Fibroblast of villous mesenchyme (primary cell): ENCODE measurements at regions not wholly inside any gene's neighbourhood (a gene's known extent, or its start where the extent isn't known, plus 50 kb on each side); places are given as distances from the start of the nearest gene placed in this dataset.

Experiments
- DNase-seq: peaks from one replicate; pipeline ENCODE4 v3.0.0-alpha.2; 2010; ENCODE audit warnings: low read depth
- H3K4me3 ChIP-seq: 2 replicates; pipeline ENCODE4 v1.5.1; 2011; ENCODE audit warnings: low read depth, mild to moderate bottlenecking, low read length
- CTCF ChIP-seq: IDR thresholded peaks from 2 replicates; pipeline ENCODE4 v1.5.1; 2012; ENCODE audit warnings: low read depth, mild to moderate bottlenecking, low read length; ENCODE audit not compliant: insufficient read depth

- DNase-seq: no peak
- TF ChIP-seq CTCF: no peak
- H3K4me3 ChIP-seq: no peak overlapping the region
Observed at GRCh38 chr15:31248951-31249350, 77.7 kb upstream of the KLF13 start.

GRCh38 chr15:31250033-31250432 lies 76.6 kb upstream of the KLF13 start:
- H3K4me3 ChIP-seq: no peak overlapping the region
- TF ChIP-seq CTCF: no peak

GRCh38 chr15:31251165-31251564 lies 75.5 kb upstream of the KLF13 start:
- H3K4me3 ChIP-seq: no peak overlapping the region
- no peak for DNase-seq
- TF ChIP-seq CTCF: no peak

More at GRCh38 chr15:31250033-31250432, 76.6 kb upstream of the KLF13 start:
- DNase-seq: no peak

GRCh38 chr15:31252171-31252785 lies 74.4 kb upstream of the KLF13 start:
- H3K4me3 ChIP-seq: no peak overlapping the region
- no peak for TF ChIP-seq CTCF
- no peak for DNase-seq

- TF ChIP-seq CTCF: peak; percentile 12
- peak; percentile 95 for DNase-seq
- no peak overlapping the region for H3K4me3 ChIP-seq
Observed at GRCh38 chr15:31254431-31255175, 72.0 kb upstream of the KLF13 start.

GRCh38 chr15:31255176-31255510 lies 71.5 kb upstream of the KLF13 start:
- no peak overlapping the region for H3K4me3 ChIP-seq
- no peak for DNase-seq
- no peak for TF ChIP-seq CTCF

GRCh38 chr15:31255732-31256377 lies 70.8 kb upstream of the KLF13 start:
- DNase-seq: no peak

More at GRCh38 chr15:31255732-31256377, 70.8 kb upstream of the KLF13 start:
- no peak for TF ChIP-seq CTCF
- no peak overlapping the region for H3K4me3 ChIP-seq
